Neural progenitor cell (in vitro differentiated cells): ENCODE measurements at regions not wholly inside any gene's neighbourhood (a gene's known extent, or its start where the extent isn't known, plus 50 kb on each side); places are given as distances from the start of the nearest gene placed in this dataset.
A peak's percentile ranks its signal among the peaks of the same experiment; 100 is the strongest.

ENCODE experiments used
- DNase-seq: peaks from one replicate; pipeline ENCODE4 v3.0.0-alpha.2; 2016; ENCODE audit warnings: low spot score
- H2AFZ ChIP-seq: fragments of 200-600 bp; sonication (generic); replicated peaks from 2 replicates; pipeline ENCODE4 v1.6.1; 2016; ENCODE audit warnings: antibody characterized with exemption
- H3F3A ChIP-seq: fragments of 200-600 bp; sonication (generic); 2 replicates; pipeline ENCODE4 v1.6.1; 2016; ENCODE audit warnings: antibody characterized with exemption, low read depth
- H3K27ac ChIP-seq: fragments of 200-600 bp; sonication (generic); 2 replicates; pipeline ENCODE4 v1.5.1; 2016; ENCODE audit warnings: mild to moderate bottlenecking
- H3K27me3 ChIP-seq: fragments of 200-600 bp; sonication (generic); 2 replicates; pipeline ENCODE4 v1.6.1; 2016; ENCODE audit warnings: mild to moderate bottlenecking, moderate library complexity
- H3K36me3 ChIP-seq: fragments of 200-600 bp; sonication (generic); 2 replicates; pipeline ENCODE4 v1.5.1; 2016
- H3K4me1 ChIP-seq: fragments of 200-600 bp; sonication (generic); 2 replicates; pipeline ENCODE4 v1.6.1; 2016; ENCODE audit warnings: mixed run types
- H3K4me2 ChIP-seq: fragments of 200-600 bp; sonication (generic); 2 replicates; pipeline ENCODE4 v1.6.1; 2016
- H3K4me3 ChIP-seq: fragments of 200-600 bp; sonication (generic); 2 replicates; pipeline ENCODE4 v1.5.1; 2016
- H3K79me2 ChIP-seq: fragments of 200-600 bp; sonication (generic); 2 replicates; pipeline ENCODE4 v1.6.1; 2016; ENCODE audit warnings: low read depth
- H3K9ac ChIP-seq: fragments of 200-600 bp; sonication (generic); 2 replicates; pipeline ENCODE4 v1.6.1; 2016
- H3K9me3 ChIP-seq: fragments of 200-600 bp; sonication (generic); 2 replicates; pipeline ENCODE4 v1.5.1; 2016; ENCODE audit warnings: low read depth
- H4K20me1 ChIP-seq: fragments of 200-600 bp; sonication (generic); 2 replicates; pipeline ENCODE4 v1.6.1; 2016; ENCODE audit warnings: low read depth
- H3K27ac Mint-ChIP-seq: 3 replicates; pipeline ENCODE4 v1.8.0; 2021; ENCODE audit warnings: mixed read lengths
- H3K27me3 Mint-ChIP-seq: 2 replicates; pipeline ENCODE4 v1.8.0; 2022; ENCODE audit warnings: low read depth, mild to moderate bottlenecking, inconsistent platforms, moderate library complexity, mixed read lengths; ENCODE audit not compliant: insufficient read depth
- H3K36me3 Mint-ChIP-seq: 3 replicates; pipeline ENCODE4 v1.8.0; 2021; ENCODE audit warnings: mixed read lengths
- H3K4me1 Mint-ChIP-seq: 3 replicates; pipeline ENCODE4 v1.8.0; 2021; ENCODE audit warnings: mixed read lengths
- H3K4me3 Mint-ChIP-seq: 3 replicates; pipeline ENCODE4 v1.8.0; 2021; ENCODE audit warnings: mild to moderate bottlenecking, moderate library complexity, mixed read lengths
- H3K9me3 Mint-ChIP-seq: 3 replicates; pipeline ENCODE4 v1.8.0; 2020; ENCODE audit warnings: mixed read lengths
- EZH2 ChIP-seq: fragments of 200-600 bp; sonication (generic); IDR thresholded peaks from 2 replicates; pipeline ENCODE4 v1.6.1; 2017; ENCODE audit warnings: antibody characterized with exemption, mild to moderate bottlenecking, moderate library complexity
- EZH2phosphoT487 ChIP-seq: fragments of 200-600 bp; sonication (generic); IDR thresholded peaks from 2 replicates; pipeline ENCODE4 v1.6.1; 2017; ENCODE audit warnings: antibody characterized with exemption
- TF ChIP-seq, protein P1 (sequence below): fragments of 200-600 bp; sonication (generic); IDR thresholded peaks from 2 replicates; pipeline ENCODE4 v1.5.1; 2017; ENCODE audit warnings: antibody characterized with exemption, mild to moderate bottlenecking

DNA sequence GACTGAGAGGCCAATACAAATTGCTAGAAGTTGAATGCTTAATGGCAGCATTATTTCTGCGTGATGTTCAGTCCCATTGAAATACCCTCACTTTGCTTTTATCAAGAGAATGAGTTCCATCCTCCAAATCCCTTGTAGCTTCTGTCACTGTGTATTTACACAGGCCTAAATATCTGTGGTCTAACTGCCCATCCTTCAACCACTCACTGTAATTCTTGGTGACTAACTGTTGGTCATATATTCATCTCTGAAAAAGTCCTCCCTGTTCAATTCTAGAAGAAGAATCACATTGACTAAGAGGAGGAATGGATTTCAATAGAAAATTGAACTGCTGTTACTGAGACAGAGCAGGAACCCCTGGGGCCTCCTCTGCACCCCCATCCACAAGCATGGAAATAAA is 74.2 kb upstream of the L3MBTL4 start:
- DNase-seq, result no peak
- Mint-ChIP-seq H3K9me3 (no peaks in the 10 kb centered on the region), H3K4me3 (no peak overlapping the region), H3K36me3 (no peaks in the 10 kb centered on the region), H3K27ac (no peak overlapping the region), H3K4me1 (peaks cover 7% of the 10 kb centered on the region), H3K27me3 (no peaks in the 10 kb centered on the region)
- no peaks in the 10 kb centered on the region for H3K27me3 ChIP-seq
- no peaks in the 10 kb centered on the region for H3K4me1 ChIP-seq
- H3K9me3 ChIP-seq, result no peaks in the 10 kb centered on the region
- no peak overlapping the region for H3K9ac ChIP-seq
- H3K4me3 ChIP-seq, result no peak overlapping the region
- H3K27ac ChIP-seq, result no peak overlapping the region
- H3K36me3 ChIP-seq, result no peaks in the 10 kb centered on the region
- no peak overlapping the region for H3K4me2 ChIP-seq
- H3F3A ChIP-seq, result no peaks in the 10 kb centered on the region
- H3K79me2 ChIP-seq, result no peaks in the 10 kb centered on the region
- H4K20me1 ChIP-seq, result no peaks in the 10 kb centered on the region
- TF ChIP-seq EZH2 (no peak), EZH2phosphoT487 (no peak)
- TF ChIP-seq, protein P1, sequence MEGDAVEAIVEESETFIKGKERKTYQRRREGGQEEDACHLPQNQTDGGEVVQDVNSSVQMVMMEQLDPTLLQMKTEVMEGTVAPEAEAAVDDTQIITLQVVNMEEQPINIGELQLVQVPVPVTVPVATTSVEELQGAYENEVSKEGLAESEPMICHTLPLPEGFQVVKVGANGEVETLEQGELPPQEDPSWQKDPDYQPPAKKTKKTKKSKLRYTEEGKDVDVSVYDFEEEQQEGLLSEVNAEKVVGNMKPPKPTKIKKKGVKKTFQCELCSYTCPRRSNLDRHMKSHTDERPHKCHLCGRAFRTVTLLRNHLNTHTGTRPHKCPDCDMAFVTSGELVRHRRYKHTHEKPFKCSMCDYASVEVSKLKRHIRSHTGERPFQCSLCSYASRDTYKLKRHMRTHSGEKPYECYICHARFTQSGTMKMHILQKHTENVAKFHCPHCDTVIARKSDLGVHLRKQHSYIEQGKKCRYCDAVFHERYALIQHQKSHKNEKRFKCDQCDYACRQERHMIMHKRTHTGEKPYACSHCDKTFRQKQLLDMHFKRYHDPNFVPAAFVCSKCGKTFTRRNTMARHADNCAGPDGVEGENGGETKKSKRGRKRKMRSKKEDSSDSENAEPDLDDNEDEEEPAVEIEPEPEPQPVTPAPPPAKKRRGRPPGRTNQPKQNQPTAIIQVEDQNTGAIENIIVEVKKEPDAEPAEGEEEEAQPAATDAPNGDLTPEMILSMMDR, result no peak
- H2AFZ ChIP-seq, result no peak overlapping the region

DNA sequence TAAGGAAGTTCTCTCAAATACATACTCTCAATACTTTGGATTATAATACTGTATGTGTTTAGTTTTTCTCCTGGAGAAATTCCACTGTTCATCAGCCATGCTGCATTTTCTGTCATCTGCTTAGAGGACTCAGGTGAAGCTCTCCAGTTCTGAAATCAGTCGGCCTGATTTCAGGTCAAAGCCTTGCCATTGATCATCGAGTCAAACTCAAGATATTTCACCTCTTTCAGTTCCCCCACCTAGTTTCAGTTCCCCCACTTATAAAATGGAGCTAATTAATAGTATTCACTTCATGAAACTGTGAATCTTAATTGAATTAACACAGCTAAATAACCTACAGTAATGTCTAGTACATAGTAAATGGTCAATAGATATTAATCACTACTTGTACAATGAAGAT is 75.3 kb upstream of the L3MBTL4 start:
- Histone ChIP-seq H3K9me3 (no peaks in the 10 kb centered on the region), H3K79me2 (no peaks in the 10 kb centered on the region), H3K9ac (no peak overlapping the region), H3K27ac (no peak overlapping the region), H3F3A (no peaks in the 10 kb centered on the region), H4K20me1 (no peaks in the 10 kb centered on the region), H3K36me3 (no peaks in the 10 kb centered on the region), H3K4me3 (no peak overlapping the region), H3K4me2 (no peak overlapping the region), H3K27me3 (no peaks in the 10 kb centered on the region), H2AFZ (no peak overlapping the region), H3K4me1 (no peaks in the 10 kb centered on the region)
- no peaks in the 10 kb centered on the region for H3K27me3 Mint-ChIP-seq
- no peak for DNase-seq
- no peaks in the 10 kb centered on the region for H3K36me3 Mint-ChIP-seq
- TF ChIP-seq EZH2, result no peak
- TF ChIP-seq, protein P1, result no peak
- no peak for TF ChIP-seq EZH2phosphoT487
- H3K4me1 Mint-ChIP-seq, result peaks cover 7% of the 10 kb centered on the region
- H3K9me3 Mint-ChIP-seq, result no peaks in the 10 kb centered on the region
- H3K4me3 Mint-ChIP-seq, result no peak overlapping the region
- no peak overlapping the region for H3K27ac Mint-ChIP-seq

DNA sequence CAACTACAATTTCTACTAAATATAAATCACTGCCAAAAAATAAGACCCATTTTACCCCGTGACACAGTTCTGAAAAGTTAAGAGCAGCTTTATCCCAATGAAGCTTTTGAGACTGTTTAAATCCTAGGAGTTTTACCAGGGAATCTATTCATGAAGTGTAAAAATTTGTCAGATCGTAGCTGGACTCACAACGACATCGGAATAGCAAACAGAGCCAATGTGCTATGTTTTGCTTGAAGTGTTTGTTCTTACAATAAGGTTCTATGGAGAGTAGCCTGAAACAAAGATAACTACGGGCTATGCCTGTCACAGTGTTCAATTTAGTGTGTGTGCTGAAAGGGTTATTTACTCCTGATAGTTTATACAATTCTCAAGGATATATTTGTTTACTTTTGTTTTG is 78.5 kb upstream of the L3MBTL4 start:
- no peaks in the 10 kb centered on the region for H3K27me3 ChIP-seq
- no peak overlapping the region for H3K9ac ChIP-seq
- no peak overlapping the region for H3K4me2 ChIP-seq
- H3K4me1 ChIP-seq, result no peaks in the 10 kb centered on the region
- no peaks in the 10 kb centered on the region for H4K20me1 ChIP-seq
- no peaks in the 10 kb centered on the region for H3K9me3 ChIP-seq
- H3K79me2 ChIP-seq, result no peaks in the 10 kb centered on the region
- no peaks in the 10 kb centered on the region for H3K4me1 Mint-ChIP-seq
- H3K4me3 Mint-ChIP-seq, result no peak overlapping the region
- H3K27me3 Mint-ChIP-seq, result no peaks in the 10 kb centered on the region
- no peak overlapping the region for H3K27ac ChIP-seq
- no peak overlapping the region for H3K27ac Mint-ChIP-seq
- H3K36me3 Mint-ChIP-seq, result no peaks in the 10 kb centered on the region
- no peak for DNase-seq
- H3F3A ChIP-seq, result no peaks in the 10 kb centered on the region
- H2AFZ ChIP-seq, result no peak overlapping the region
- TF ChIP-seq EZH2phosphoT487 (no peak), EZH2 (no peak)
- TF ChIP-seq, protein P1, result no peak
- H3K9me3 Mint-ChIP-seq, result no peaks in the 10 kb centered on the region
- H3K36me3 ChIP-seq, result no peaks in the 10 kb centered on the region
- no peak overlapping the region for H3K4me3 ChIP-seq

DNA sequence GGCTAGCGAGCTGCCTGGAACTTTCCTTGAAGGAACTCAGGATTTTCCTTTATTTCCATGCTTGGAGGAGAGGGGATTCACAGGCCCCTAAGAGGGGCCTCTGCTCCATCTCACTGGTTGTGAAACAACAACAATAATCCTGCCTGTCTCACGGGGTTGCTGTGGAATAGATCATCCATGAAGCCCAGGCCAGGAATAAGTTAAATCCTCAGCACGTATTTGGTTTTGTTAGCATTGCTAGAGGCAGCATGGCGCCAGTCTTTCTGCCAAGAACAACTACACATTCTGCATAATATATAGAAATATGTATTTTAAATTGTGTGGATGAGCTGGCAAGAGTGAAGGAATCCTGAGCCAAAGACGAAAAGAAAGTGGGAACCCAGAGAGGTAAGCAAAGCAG is 80.8 kb upstream of the L3MBTL4 start:
- no peaks in the 10 kb centered on the region for H3K9me3 ChIP-seq
- Mint-ChIP-seq H3K27ac (no peak overlapping the region), H3K4me1 (no peaks in the 10 kb centered on the region), H3K4me3 (no peak overlapping the region), H3K36me3 (no peaks in the 10 kb centered on the region), H3K9me3 (no peaks in the 10 kb centered on the region), H3K27me3 (no peaks in the 10 kb centered on the region)
- no peak overlapping the region for H3K27ac ChIP-seq
- no peak overlapping the region for H3K4me3 ChIP-seq
- H3K36me3 ChIP-seq, result no peaks in the 10 kb centered on the region
- H2AFZ ChIP-seq, result peak overlapping the region; percentile 32
- H4K20me1 ChIP-seq, result no peaks in the 10 kb centered on the region
- no peaks in the 10 kb centered on the region for H3K79me2 ChIP-seq
- TF ChIP-seq, protein P1, result no peak
- TF ChIP-seq EZH2, result no peak
- no peak overlapping the region for H3K4me2 ChIP-seq
- no peak for DNase-seq
- no peaks in the 10 kb centered on the region for H3K4me1 ChIP-seq
- no peak overlapping the region for H3K9ac ChIP-seq
- H3K27me3 ChIP-seq, result no peaks in the 10 kb centered on the region
- no peaks in the 10 kb centered on the region for H3F3A ChIP-seq
